GM12892 (cell line): ENCODE measurements at regions not wholly inside any gene's neighbourhood (a gene's known extent, or its start where the extent isn't known, plus 50 kb on each side); places are given as distances from the start of the nearest gene placed in this dataset.

Source experiments
- DNase-seq: peaks from one replicate; pipeline ENCODE4 v3.0.0; 2011; ENCODE audit not compliant: insufficient read length
- FAIRE-seq: peaks from 2 replicates; lab custom pipeline; 2011; peaks lifted over from hg19 to GRCh38; lab: Jason Lieb, UNC
- POLR2A ChIP-seq: IDR thresholded peaks from 2 replicates; pipeline ENCODE4 v1.6.1; 2011; ENCODE audit warnings: low read depth, low read length, control low read depth
- POLR2AphosphoS5 ChIP-seq: IDR thresholded peaks from 2 replicates; pipeline ENCODE4 v1.6.1; 2011; ENCODE audit warnings: low read depth, low read length, control low read depth
- TAF1 ChIP-seq: IDR thresholded peaks from 2 replicates; pipeline ENCODE4 v1.6.1; 2011; ENCODE audit warnings: low read depth, mild to moderate bottlenecking, control low read depth, low read length, borderline replicate concordance

DNA sequence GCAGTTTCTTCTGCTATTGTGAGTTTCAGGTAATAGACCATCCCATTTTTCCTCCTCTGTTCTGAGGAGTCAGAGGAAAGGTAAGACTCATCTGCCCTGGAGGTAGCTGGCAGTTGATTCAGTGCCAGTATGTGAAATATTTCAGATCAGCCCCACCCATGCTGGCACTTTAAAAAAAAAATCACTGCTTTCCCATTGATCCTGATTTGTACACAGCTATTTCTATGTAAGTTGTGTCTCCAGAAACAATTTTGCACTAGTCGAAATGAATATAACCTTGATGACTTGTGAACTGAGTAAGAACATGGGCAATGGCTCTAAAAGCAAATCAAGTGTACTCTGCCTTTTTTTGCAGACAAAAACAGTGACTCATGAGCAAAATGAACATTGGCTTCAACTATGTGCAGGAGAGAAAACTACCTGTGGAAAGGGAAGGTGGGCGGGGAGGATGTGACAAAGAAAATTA is 82.0 kb upstream of the OR5AK2 start:
- no peak for FAIRE-seq
- DNase-seq: no peak
- TF ChIP-seq POLR2A (no peak), POLR2AphosphoS5 (no peak), TAF1 (no peak)

DNA sequence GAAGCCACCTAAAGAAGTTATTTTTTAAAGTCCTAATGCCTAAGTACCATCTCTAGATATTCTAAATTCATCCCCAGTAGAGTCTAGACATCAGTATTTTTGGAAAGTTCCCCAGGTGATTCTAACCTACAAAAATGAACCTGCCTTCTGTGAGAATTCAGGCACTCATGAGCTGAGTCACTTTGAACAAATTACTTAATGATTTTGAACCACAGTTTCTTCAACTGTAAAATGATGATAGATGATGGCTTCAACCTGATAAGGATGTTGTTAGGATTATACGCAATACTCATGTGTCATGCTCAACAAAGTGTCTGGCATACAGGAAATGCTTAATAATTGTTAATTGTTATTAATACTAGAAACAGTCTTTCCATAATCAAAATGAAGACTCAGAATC is 82.8 kb upstream of the OR5AK2 start:
- TF ChIP-seq POLR2A: no peak
- TF ChIP-seq POLR2AphosphoS5: no peak
- TF ChIP-seq TAF1: no peak
- no peak for DNase-seq
- no peak for FAIRE-seq

DNA sequence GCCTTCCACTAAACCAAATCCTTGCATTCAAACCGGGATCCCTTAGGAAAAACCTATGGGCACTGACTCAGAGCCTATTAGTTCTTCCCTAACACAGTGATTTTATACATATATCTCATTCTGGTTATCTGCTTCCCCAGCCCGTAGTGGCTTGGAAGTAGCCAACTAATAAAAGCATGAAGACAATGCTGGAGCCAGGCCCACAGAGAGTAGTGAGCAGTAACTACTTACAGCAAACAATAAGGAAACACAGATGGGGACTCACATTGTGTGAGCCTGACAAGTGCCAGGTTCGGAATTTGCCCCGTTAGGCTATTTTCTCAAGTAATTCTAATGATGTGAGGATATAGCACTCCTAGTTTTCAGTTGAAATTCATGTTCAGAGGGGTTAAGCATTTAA is 83.3 kb upstream of the OR5AK2 start:
- no peak for DNase-seq
- TF ChIP-seq POLR2A: no peak
- TF ChIP-seq POLR2AphosphoS5: no peak
- TF ChIP-seq TAF1: no peak
- no peak for FAIRE-seq

DNA sequence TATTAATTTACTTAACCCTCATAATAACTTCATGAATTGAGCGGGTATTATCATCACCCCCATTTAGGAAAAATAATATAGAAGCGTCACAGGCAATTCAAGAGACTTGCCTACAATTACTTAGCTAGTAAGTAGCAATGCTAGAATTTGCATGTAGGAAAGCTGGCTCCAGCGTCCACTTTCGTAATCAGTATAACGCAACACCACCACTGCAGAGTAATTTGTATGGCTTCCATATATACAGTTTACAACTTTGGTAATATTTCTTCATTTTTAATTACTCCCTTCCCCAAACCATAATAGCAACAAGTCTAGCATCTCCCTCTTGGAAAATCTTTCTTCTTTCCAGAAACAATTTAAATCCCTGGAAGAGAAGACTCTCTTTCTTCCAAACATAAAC is 89.9 kb upstream of the OR5AK2 start:
- no peak for TF ChIP-seq POLR2A
- DNase-seq: no peak
- no peak for FAIRE-seq

DNA sequence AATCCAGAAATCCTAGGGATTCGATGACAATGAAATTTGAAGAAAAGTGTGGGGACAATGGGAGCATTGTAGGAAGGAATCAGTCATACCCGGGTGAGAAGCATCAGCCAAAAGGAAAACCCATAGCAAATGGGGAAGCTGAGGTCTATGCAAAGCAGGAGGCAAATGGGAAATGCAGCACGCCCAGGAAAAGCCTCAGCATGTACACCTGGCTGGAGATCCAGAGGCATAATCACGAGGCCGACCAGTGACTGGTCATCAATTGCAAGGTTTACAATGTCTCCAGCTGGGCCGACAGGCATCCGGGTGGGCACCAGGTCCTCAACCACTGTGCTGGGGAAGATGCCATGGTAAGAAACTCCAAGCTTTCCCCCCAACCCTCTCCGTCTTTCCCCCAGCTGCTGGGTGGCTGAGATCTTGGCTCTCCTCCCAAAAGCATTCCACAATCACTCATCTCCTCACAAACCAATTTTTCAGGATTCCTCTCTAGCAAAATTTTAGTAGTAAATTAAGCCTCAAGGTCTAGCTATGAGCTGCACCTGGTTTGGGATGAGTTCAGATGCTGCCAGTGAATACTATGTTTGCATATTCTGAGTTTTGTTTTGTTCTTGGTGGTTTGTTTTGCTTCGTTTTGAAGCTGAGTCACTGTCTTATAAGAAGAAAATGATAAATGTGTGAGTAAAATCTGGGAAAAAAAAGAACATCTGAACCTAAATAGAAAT is 98.0 kb upstream of the OR5AK2 start:
- DNase-seq: no peak
- no peak for TF ChIP-seq TAF1
- TF ChIP-seq POLR2AphosphoS5: no peak
- no peak for TF ChIP-seq POLR2A
- FAIRE-seq: no peak

DNA sequence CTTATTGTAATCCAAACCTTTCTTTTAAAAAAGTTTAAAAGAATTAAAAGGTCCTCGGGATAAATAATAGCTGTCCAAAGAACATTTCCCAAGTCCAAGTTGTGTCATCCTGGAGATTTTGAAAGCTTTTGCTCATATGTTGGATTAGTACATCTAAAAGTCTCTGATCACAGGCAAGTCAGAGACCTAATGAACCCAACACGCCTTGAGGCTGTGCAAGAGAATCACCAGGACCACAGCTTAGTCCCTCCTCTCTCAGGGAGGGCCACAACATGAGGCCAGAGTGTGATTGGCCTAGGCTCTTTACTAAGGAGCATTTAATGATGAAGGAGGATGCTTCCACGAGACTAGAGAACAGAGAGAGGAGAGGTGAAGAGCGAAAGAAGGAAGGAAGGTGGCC is 98.7 kb upstream of the OR5AK2 start:
- DNase-seq: no peak
- no peak for FAIRE-seq
- TF ChIP-seq POLR2AphosphoS5 (no peak), TAF1 (no peak), POLR2A (no peak)

DNA sequence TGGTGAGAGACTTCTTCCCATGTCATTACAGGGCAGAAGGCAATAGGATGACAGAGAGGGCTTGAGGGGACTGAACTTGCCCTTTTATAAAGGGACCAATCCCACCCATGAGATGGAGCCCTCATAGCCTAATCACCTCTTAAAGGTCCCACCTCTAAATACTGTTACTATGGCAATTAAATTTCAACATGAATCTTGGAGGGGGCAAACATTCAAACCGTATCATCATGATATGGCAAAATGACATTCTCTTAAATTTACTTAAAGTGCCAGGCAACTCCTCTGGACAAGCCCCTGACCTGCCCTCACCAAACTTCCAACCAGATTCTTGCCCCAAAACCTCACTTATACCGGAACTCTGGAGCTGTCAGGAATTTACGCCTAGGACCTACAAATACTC is 100.8 kb upstream of the OR5AK2 start:
- DNase-seq (no peak), FAIRE-seq (no peak)
- TF ChIP-seq POLR2A: no peak
- TF ChIP-seq POLR2AphosphoS5: no peak
- no peak for TF ChIP-seq TAF1

DNA sequence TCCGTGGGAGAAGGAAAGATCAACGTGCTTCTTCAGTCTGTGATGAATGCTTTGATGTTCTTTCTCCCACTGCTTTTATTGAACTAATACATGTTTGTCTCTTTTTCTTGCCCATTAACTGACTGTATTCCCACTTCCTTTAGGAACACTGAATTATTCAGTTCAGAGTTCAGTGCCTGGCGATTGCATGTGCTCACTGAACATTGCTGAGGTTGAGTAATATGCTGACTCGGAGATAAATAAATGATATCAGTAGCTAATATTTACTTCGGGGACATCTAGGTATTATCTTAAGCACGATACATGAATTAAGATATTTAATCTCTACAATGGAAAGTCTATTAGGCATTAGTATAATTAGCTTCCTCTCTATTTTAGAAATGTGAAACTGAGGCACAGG is 102.3 kb upstream of the OR5AK2 start:
- DNase-seq (no peak), FAIRE-seq (no peak)
- TF ChIP-seq TAF1: no peak
- no peak for TF ChIP-seq POLR2AphosphoS5
- TF ChIP-seq POLR2A: no peak

DNA sequence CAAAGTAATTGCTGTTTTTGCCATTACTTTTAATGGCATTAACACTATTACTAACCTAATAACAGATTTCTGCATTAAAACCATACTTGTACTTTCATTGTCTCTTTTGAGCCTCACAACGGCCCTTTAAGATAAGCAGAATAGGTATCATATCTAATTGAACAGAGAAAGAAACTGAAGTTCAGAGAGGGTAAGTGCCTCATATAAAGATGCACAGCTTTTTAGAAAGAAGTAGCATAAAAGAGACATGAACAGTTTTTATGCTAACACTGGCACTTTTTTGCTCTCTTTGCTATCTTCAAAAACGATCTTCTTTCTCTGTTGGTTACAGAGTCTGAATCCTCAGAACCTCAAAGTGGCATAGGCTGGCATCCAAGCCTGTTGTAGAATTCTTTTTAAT is 102.9 kb upstream of the OR5AK2 start:
- DNase-seq (no peak), FAIRE-seq (no peak)
- TF ChIP-seq TAF1 (no peak), POLR2AphosphoS5 (no peak), POLR2A (no peak)

DNA sequence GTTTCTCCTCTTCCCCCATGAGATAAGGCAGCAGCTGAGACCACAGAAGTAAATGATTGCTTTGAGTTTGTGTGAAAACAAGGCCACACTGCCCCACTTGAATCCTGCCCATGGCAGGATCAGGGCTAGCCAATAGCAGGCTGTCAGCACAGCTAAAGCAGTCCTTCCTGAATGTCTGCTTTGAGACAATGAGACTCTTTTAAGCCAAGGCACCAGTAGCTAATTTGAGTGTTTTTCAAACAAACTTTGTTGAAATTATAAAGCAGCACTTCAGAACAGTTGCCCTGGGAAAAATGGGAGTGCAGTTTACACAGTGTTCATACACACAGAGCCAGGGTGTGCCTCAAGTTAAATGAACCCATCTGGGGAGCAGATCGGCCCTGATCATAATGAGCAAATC is 103.5 kb upstream of the OR5AK2 start:
- no peak for FAIRE-seq
- DNase-seq: no peak
- no peak for TF ChIP-seq POLR2AphosphoS5
- no peak for TF ChIP-seq TAF1
- TF ChIP-seq POLR2A: no peak

DNA sequence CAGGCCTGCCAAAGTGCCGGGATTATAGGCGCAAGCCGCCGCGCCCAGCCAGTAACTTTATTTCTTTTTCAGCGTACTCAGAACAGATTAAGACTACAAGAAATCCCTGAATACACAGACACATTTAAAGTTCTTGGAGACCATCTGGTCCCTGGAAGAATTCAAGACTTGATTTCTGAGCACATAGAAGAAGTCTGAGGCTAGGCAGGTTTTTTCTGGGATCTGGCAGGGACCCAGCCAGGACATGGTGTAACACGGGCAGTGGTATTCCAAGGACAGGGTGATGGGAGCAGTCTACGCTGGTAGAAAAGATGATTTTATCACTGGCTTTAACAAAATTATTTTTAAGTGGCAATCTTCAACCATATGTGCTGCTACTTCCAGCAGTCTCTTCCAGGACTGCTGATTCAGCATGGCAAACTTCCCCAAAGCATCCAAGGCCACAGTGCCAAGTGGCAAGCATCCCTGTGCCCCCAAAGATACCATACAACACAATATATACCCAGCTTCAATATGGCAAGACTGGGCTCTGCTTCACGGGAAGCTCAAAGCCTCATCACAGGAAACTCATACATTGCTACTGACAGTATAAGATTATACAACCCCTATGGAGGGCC is 105.2 kb upstream of the OR5AK2 start:
- FAIRE-seq (no peak), DNase-seq (no peak)
- no peak for TF ChIP-seq TAF1

DNA sequence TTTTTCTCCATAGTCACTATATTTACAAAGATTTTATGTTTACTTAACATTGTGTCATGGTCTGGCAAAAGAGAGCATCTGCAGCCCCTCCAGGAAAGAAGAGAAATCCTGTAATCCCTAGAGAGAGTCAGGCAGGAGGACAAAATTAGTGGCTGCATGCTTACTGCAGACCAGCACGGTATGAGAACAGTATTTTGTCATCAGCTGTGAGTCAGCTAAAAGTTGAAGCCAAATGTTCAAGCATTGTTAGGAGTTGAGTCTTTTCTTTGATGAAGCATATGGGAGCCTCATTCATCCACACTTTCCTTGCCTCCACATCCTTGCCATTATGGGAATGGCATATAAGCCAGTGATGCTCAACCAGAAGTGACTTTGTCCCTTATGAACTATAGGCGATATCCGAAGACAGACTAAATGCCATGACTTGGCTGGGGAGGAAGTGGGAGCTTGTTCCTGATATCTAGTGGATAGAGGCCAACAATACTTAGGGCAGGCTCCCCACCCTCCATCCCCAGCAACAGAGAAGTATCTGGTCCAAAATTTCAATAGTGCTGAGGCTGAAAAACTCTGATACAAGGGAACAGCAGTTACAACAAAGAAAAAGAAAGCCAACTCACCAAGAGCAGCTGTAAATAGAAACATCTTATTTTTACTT is 112.0 kb upstream of the OR5AK2 start:
- TF ChIP-seq TAF1 (no peak), POLR2A (no peak), POLR2AphosphoS5 (no peak)
- DNase-seq: no peak
- FAIRE-seq: no peak
